Renal cortex interstitium (tissue), 11 donors: ENCODE measurements at regions not wholly inside any gene's neighbourhood (a gene's known extent, or its start where the extent isn't known, plus 50 kb on each side); places are given as distances from the start of the nearest gene placed in this dataset.
A peak's percentile ranks its signal among the peaks of the same experiment; 100 is the strongest.

Experiments used
- DNase-seq, 11 donors: peaks; one replicate each; pipeline ENCODE4 v3.0.0-alpha.2; 2013; ENCODE audit warnings: low read depth in 9 of 11, low spot score in 4 of 11; ENCODE audit errors: extremely low read depth in 1 of 11

GRCh38 chr6:98670045-98670746, 164.2 kb upstream of the POU3F2 start:
- DNase-seq = no peak

- DNase-seq = no peak
These were observed 161.5 kb upstream of the POU3F2 start for GRCh38 chr6:98672681-98673475.

- DNase-seq = no peak
These were observed 155.9 kb upstream of the POU3F2 start for GRCh38 chr6:98678481-98678880.

- DNase-seq = no peak
These were observed 148.3 kb upstream of the POU3F2 start for GRCh38 chr6:98686008-98686601.

GRCh38 chr6:98687752-98688151, 146.6 kb upstream of the POU3F2 start:
- no peak for DNase-seq

GRCh38 chr6:98695091-98695801, 139.1 kb upstream of the POU3F2 start:
- no peak for DNase-seq

GRCh38 chr6:98711380-98711779, 123.0 kb upstream of the POU3F2 start:
- no peak for DNase-seq

GRCh38 chr6:98716341-98716740, 118.0 kb upstream of the POU3F2 start:
- no peak for DNase-seq

GRCh38 chr6:98717322-98717877, 117.0 kb upstream of the POU3F2 start:
- no peak for DNase-seq

GRCh38 chr6:98717988-98718387, 116.4 kb upstream of the POU3F2 start:
- no peak for DNase-seq

- no peak for DNase-seq
These were observed 109.8 kb upstream of the POU3F2 start for GRCh38 chr6:98724537-98724936.

- no peak for DNase-seq
These were observed 87.1 kb upstream of the POU3F2 start for GRCh38 chr6:98747273-98747672.

- no peak for DNase-seq
These were observed 86.4 kb upstream of the POU3F2 start for GRCh38 chr6:98747960-98748359.

GRCh38 chr6:98759459-98759858, 74.9 kb upstream of the POU3F2 start:
- no peak for DNase-seq

GRCh38 chr6:98764373-98764911, 69.9 kb upstream of the POU3F2 start:
- DNase-seq = no peak

- DNase-seq = no peak
These were observed 64.8 kb upstream of the POU3F2 start for GRCh38 chr6:98769546-98769945.

- DNase-seq = no peak
These were observed 59.2 kb upstream of the POU3F2 start for GRCh38 chr6:98775205-98775604.

GRCh38 chr6:98777762-98778161, 56.6 kb upstream of the POU3F2 start:
- no peak for DNase-seq

GRCh38 chr6:98779618-98780017, 54.8 kb upstream of the POU3F2 start:
- DNase-seq = peak in 2 of 11 donors; percentile 11 to 14
